Body of pancreas (tissue), 4 donors: ENCODE measurements at regions not wholly inside any gene's neighbourhood (a gene's known extent, or its start where the extent isn't known, plus 50 kb on each side); places are given as distances from the start of the nearest gene placed in this dataset.

Source experiments
- CTCF ChIP-seq, 7 experiments: fragments of 450-650 bp in 4 of 7; fragments of 200-600 bp in 3 of 7; sonication (generic) in 3 of 7; IDR thresholded peaks; one replicate each; pipeline ENCODE4 v1.5.1; 2016 to 2019; ENCODE audit warnings: antibody characterized with exemption in 7 of 7
- POLR2A ChIP-seq, 3 donors: fragments of 450-650 bp; IDR thresholded peaks; one replicate each; pipeline ENCODE4 v1.6.1; 2016; ENCODE audit warnings: antibody characterized with exemption in 3 of 3, mild to moderate bottlenecking in 2 of 3

- TF ChIP-seq CTCF (IDR thresholded peaks at IDR 0.05) (no peak), POLR2A (IDR thresholded peaks at IDR 0.05) (no peak)
Observed at GRCh38 chr10:78648256-78648860, 420.4 kb upstream of the ZMIZ1 start.
